ENCODE measurements at regions not wholly inside any gene's neighbourhood (a gene's known extent, or its start where the extent isn't known, plus 50 kb on each side); places are given as distances from the start of the nearest gene placed in this dataset.

- H3K4me1 Mint-ChIP-seq, result no peaks in the 10 kb centered on the region
- no peak overlapping the region for H3K4me3 Mint-ChIP-seq
- H3K9me3 ChIP-seq (ENCODE audit: control extremely low read depth in 1 of 3, control insufficient read depth in 2 of 3, insufficient read depth in 1 of 3, low read length in 2 of 3), result no peaks in the 10 kb centered on the region
- no peak overlapping the region for H3K4me2 ChIP-seq (replicated peaks; ENCODE audit: low read depth, low read length, poor library complexity, severe bottlenecking)
- no peaks in the 10 kb centered on the region for H3K4me1 ChIP-seq (ENCODE audit: control insufficient read depth in 2 of 2, insufficient read depth in 2 of 2, low read length in 2 of 2)
- no peak for DNase-seq
- H3K36me3 ChIP-seq (replicated peaks in 1 of 2; ENCODE audit: control extremely low read depth in 1 of 2, control insufficient read depth in 1 of 2, extremely low read depth in 1 of 2, insufficient read depth in 2 of 2, low read length in 1 of 2), result no peaks in the 10 kb centered on the region
- H3K9ac ChIP-seq (ENCODE audit: low read length), result no peak overlapping the region
- no peak overlapping the region for H3K27ac Mint-ChIP-seq
- no peak overlapping the region for H3K4me3 ChIP-seq (ENCODE audit: control extremely low read depth in 1 of 5, extremely low read depth in 1 of 5, insufficient read depth in 1 of 5, low read depth in 2 of 5, low read length in 4 of 5)
- POLR2A ChIA-PET, result no interaction called here
- no peak overlapping the region for H3K27ac ChIP-seq (ENCODE audit: low read length in 2 of 2)
- no peaks in the 10 kb centered on the region for H3K9me3 Mint-ChIP-seq (ENCODE audit: insufficient read depth)
- no peaks in the 10 kb centered on the region for H3K27me3 Mint-ChIP-seq
- H3K27me3 ChIP-seq (replicated peaks in 1 of 4; ENCODE audit: control extremely low read depth in 1 of 4, control insufficient read depth in 3 of 4, insufficient read depth in 4 of 4, low read length in 3 of 4), result no peaks in the 10 kb centered on the region
- no peak overlapping the region for H2AFZ ChIP-seq (ENCODE audit: insufficient read depth, low read depth, low read length, poor library complexity, severe bottlenecking)
- no peaks in the 10 kb centered on the region for H4K20me1 ChIP-seq (ENCODE audit: control insufficient read depth, insufficient read depth, low read length, poor library complexity, severe bottlenecking)
- intact Hi-C loops (cut with micrococcal nuclease), result no loop called here
- ATAC-seq (ENCODE audit: low read depth), result no peak
- H3K79me2 ChIP-seq (ENCODE audit: control insufficient read depth, insufficient read depth, low read length), result no peaks in the 10 kb centered on the region
- TF ChIP-seq EZH2 (IDR thresholded peaks at IDR 0.05; ENCODE audit: borderline replicate concordance, insufficient read depth, low read depth, low read length, poor library complexity, severe bottlenecking), result no peak
- TF ChIP-seq CTCF (IDR thresholded peaks at IDR 0.05), result no peak
- CTCF ChIA-PET, result no interaction called here
- 17% methylated on average over 1 of the region's 3 CpGs for WGBS (ENCODE audit: insufficient coverage)
Observed at GRCh38 chr3:152927131-152927530, 92.2 kb downstream of the P2RY1 start.

GRCh38 chr3:152930516-152930915 is 95.6 kb downstream of the P2RY1 start:
- Histone ChIP-seq H3K27me3 (replicated peaks in 1 of 4; ENCODE audit: control extremely low read depth in 1 of 4, control insufficient read depth in 3 of 4, insufficient read depth in 4 of 4, low read length in 3 of 4) (no peaks in the 10 kb centered on the region), H3K9me3 (ENCODE audit: control extremely low read depth in 1 of 3, control insufficient read depth in 2 of 3, insufficient read depth in 1 of 3, low read length in 2 of 3) (no peaks in the 10 kb centered on the region), H3K27ac (ENCODE audit: low read length in 2 of 2) (no peak overlapping the region), H3K4me3 (ENCODE audit: control extremely low read depth in 1 of 5, extremely low read depth in 1 of 5, insufficient read depth in 1 of 5, low read depth in 2 of 5, low read length in 4 of 5) (no peak overlapping the region), H3K79me2 (ENCODE audit: control insufficient read depth, insufficient read depth, low read length) (no peaks in the 10 kb centered on the region), H3K9ac (ENCODE audit: low read length) (no peak overlapping the region), H3K4me1 (ENCODE audit: control insufficient read depth in 2 of 2, insufficient read depth in 2 of 2, low read length in 2 of 2) (no peaks in the 10 kb centered on the region), H3K36me3 (replicated peaks in 1 of 2; ENCODE audit: control extremely low read depth in 1 of 2, control insufficient read depth in 1 of 2, extremely low read depth in 1 of 2, insufficient read depth in 2 of 2, low read length in 1 of 2) (no peaks in the 10 kb centered on the region), H2AFZ (ENCODE audit: insufficient read depth, low read depth, low read length, poor library complexity, severe bottlenecking) (no peak overlapping the region), H4K20me1 (ENCODE audit: control insufficient read depth, insufficient read depth, low read length, poor library complexity, severe bottlenecking) (no peaks in the 10 kb centered on the region), H3K4me2 (replicated peaks; ENCODE audit: low read depth, low read length, poor library complexity, severe bottlenecking) (no peak overlapping the region)
- DNase-seq, result no peak
- ChIA-PET POLR2A (no interaction called here), CTCF (no interaction called here)
- H3K4me3 Mint-ChIP-seq, result no peak overlapping the region
- H3K27ac Mint-ChIP-seq, result no peak overlapping the region
- no CpG with 5 or more reads among the region's 2 CpGs for WGBS (ENCODE audit: insufficient coverage)
- no peaks in the 10 kb centered on the region for H3K4me1 Mint-ChIP-seq
- no peaks in the 10 kb centered on the region for H3K9me3 Mint-ChIP-seq (ENCODE audit: insufficient read depth)
- intact Hi-C loops (cut with micrococcal nuclease), result no loop called here
- TF ChIP-seq CTCF (IDR thresholded peaks at IDR 0.05) (no peak), EZH2 (IDR thresholded peaks at IDR 0.05; ENCODE audit: borderline replicate concordance, insufficient read depth, low read depth, low read length, poor library complexity, severe bottlenecking) (no peak)
- H3K27me3 Mint-ChIP-seq, result no peaks in the 10 kb centered on the region
- no peak for ATAC-seq (ENCODE audit: low read depth)
